Keratinocyte (primary cell): ENCODE measurements at regions not wholly inside any gene's neighbourhood (a gene's known extent, or its start where the extent isn't known, plus 50 kb on each side); places are given as distances from the start of the nearest gene placed in this dataset.

Source experiments
- DNase-seq: peaks from one replicate; pipeline ENCODE4 v3.0.0-alpha.2; 2011; ENCODE audit warnings: low read depth, missing footprints, low spot score
- FAIRE-seq: peaks from 2 replicates; lab custom pipeline; 2011; peaks lifted over from hg19 to GRCh38; lab: Jason Lieb, UNC
- H2AFZ ChIP-seq: 2 replicates; pipeline ENCODE4 v1.6.0; 2012; ENCODE audit warnings: low read length, control low read depth, inconsistent platforms; ENCODE audit not compliant: control insufficient read depth
- H3K27ac ChIP-seq: 2 replicates; pipeline ENCODE4 v1.5.1; 2011; ENCODE audit warnings: low read length; ENCODE audit not compliant: control insufficient read depth, insufficient read depth
- H3K27me3 ChIP-seq: 3 replicates; pipeline ENCODE4 v1.6.0; 2011; ENCODE audit warnings: low read length; ENCODE audit not compliant: control insufficient read depth, insufficient read depth; ENCODE audit errors: extremely low read depth
- H3K36me3 ChIP-seq, 2 experiments: 2 replicates in 1 of 2; 3 replicates in 1 of 2; pipeline ENCODE4 v1.5.1; 2011; ENCODE audit warnings: low read length in 2 of 2, mild to moderate bottlenecking in 1 of 2; ENCODE audit not compliant: control insufficient read depth in 2 of 2, insufficient read depth in 2 of 2; ENCODE audit errors: extremely low read depth in 1 of 2
- H3K4me1 ChIP-seq: 3 replicates; pipeline ENCODE4 v1.5.1; 2011; ENCODE audit warnings: low read length; ENCODE audit not compliant: control insufficient read depth, insufficient read depth; ENCODE audit errors: extremely low read depth
- H3K4me2 ChIP-seq: 3 replicates; pipeline ENCODE4 v1.6.0; 2011; ENCODE audit warnings: low read depth, low read length; ENCODE audit not compliant: control insufficient read depth, insufficient read depth; ENCODE audit errors: extremely low read depth
- H3K4me3 ChIP-seq, 3 experiments: fragments of 200-600 bp in 1 of 3; sonication (generic) in 1 of 3; 2 replicates in 2 of 3; 3 replicates in 1 of 3; pipeline ENCODE4 v1.5.1; 2011 to 2016; ENCODE audit warnings: low read length in 3 of 3, mild to moderate bottlenecking in 3 of 3, control low read depth in 2 of 3, inconsistent platforms in 1 of 3, low read depth in 1 of 3, mixed read lengths in 1 of 3, mixed run types in 1 of 3, moderate library complexity in 1 of 3; ENCODE audit not compliant: control insufficient read depth in 2 of 3, insufficient read depth in 2 of 3; ENCODE audit errors: extremely low read depth in 1 of 3
- H3K79me2 ChIP-seq: 2 replicates; pipeline ENCODE4 v1.6.0; 2012; ENCODE audit warnings: low read length; ENCODE audit not compliant: control insufficient read depth, insufficient read depth
- H3K9ac ChIP-seq: 3 replicates; pipeline ENCODE4 v1.6.0; 2011; ENCODE audit warnings: low read length; ENCODE audit not compliant: control insufficient read depth, insufficient read depth; ENCODE audit errors: extremely low read depth
- H3K9me1 ChIP-seq: 3 replicates; pipeline ENCODE4 v1.6.0; 2011; ENCODE audit warnings: low read length; ENCODE audit not compliant: control insufficient read depth, insufficient read depth; ENCODE audit errors: extremely low read depth
- H3K9me3 ChIP-seq: 2 replicates; pipeline ENCODE4 v1.5.1; 2012; ENCODE audit warnings: low read depth, low read length; ENCODE audit not compliant: control insufficient read depth
- H4K20me1 ChIP-seq: 3 replicates; pipeline ENCODE4 v1.6.0; 2011; ENCODE audit warnings: low read length; ENCODE audit not compliant: control insufficient read depth, insufficient read depth; ENCODE audit errors: extremely low read depth
- CTCF ChIP-seq, 3 experiments: IDR thresholded peaks in 1 of 3; conservative IDR thresholded peaks in 1 of 3; optimal IDR thresholded peaks in 1 of 3; 2 replicates in 2 of 3; 3 replicates in 1 of 3; pipeline versions ENCODE3 to v1.5.1; 2011; ENCODE audit warnings: low read length in 3 of 3, mild to moderate bottlenecking in 3 of 3, moderate library complexity in 2 of 3, control low read depth in 1 of 3, inconsistent platforms in 1 of 3; ENCODE audit not compliant: insufficient read depth in 2 of 3; ENCODE audit errors: extremely low read depth in 1 of 3
- EZH2 ChIP-seq: IDR thresholded peaks from one replicate; pipeline ENCODE4 v1.6.1; 2012; ENCODE audit warnings: inconsistent platforms, mild to moderate bottlenecking, low read length, moderate library complexity
- dilution Hi-C: fragments of 300-500 bp; cut with MboI; formaldehyde crosslinking; loops from one replicate; pipeline ENCODE4 v1.7.0; 2020; ENCODE audit warnings: low sequenced_read_pairs; ENCODE audit not compliant: extremely low pct_ligation_motif_present

GRCh38 chr11:38153985-38154384 lies 1555.9 kb upstream of the RAG2 start:
- H3K9ac ChIP-seq = no peak overlapping the region
- no peaks in the 10 kb centered on the region for H3K9me1 ChIP-seq
- H3K9me3 ChIP-seq = no peaks in the 10 kb centered on the region
- H3K4me2 ChIP-seq = no peak overlapping the region
- DNase-seq (no peak), FAIRE-seq (no peak)
- H3K4me3 ChIP-seq = no peak overlapping the region
- H3K27ac ChIP-seq = no peak overlapping the region
- H3K4me1 ChIP-seq = no peaks in the 10 kb centered on the region
- no peaks in the 10 kb centered on the region for H3K36me3 ChIP-seq
- no peak overlapping the region for H2AFZ ChIP-seq
- no peaks in the 10 kb centered on the region for H4K20me1 ChIP-seq
- H3K27me3 ChIP-seq = no peaks in the 10 kb centered on the region
- H3K79me2 ChIP-seq = no peaks in the 10 kb centered on the region
- dilution Hi-C loops = no loop called here
- TF ChIP-seq EZH2 = no peak
- no peak for TF ChIP-seq CTCF (optimal IDR thresholded peaks at IDR 0.05 in 1 of 3, IDR thresholded peaks at IDR 0.05 in 1 of 3, conservative IDR thresholded peaks at IDR 0.05 in 1 of 3; ENCODE audit: extremely low read depth in 1 of 3, insufficient read depth in 2 of 3, low read length in 3 of 3)

- DNase-seq = no peak
- Histone ChIP-seq H3K9ac (no peak overlapping the region), H3K36me3 (no peaks in the 10 kb centered on the region), H3K9me3 (no peaks in the 10 kb centered on the region), H3K27me3 (no peaks in the 10 kb centered on the region), H3K9me1 (no peaks in the 10 kb centered on the region), H3K27ac (no peak overlapping the region), H3K79me2 (no peaks in the 10 kb centered on the region), H3K4me1 (no peaks in the 10 kb centered on the region), H3K4me2 (no peak overlapping the region), H4K20me1 (no peaks in the 10 kb centered on the region), H2AFZ (no peak overlapping the region), H3K4me3 (no peak overlapping the region)
- dilution Hi-C loops = no loop called here
- no peak for FAIRE-seq
- TF ChIP-seq EZH2 (no peak), CTCF (optimal IDR thresholded peaks at IDR 0.05 in 1 of 3, IDR thresholded peaks at IDR 0.05 in 1 of 3, conservative IDR thresholded peaks at IDR 0.05 in 1 of 3; ENCODE audit: extremely low read depth in 1 of 3, insufficient read depth in 2 of 3, low read length in 3 of 3) (no peak)
These were observed 1545.8 kb upstream of the RAG2 start for GRCh38 chr11:38143852-38144251.
